Hepatocyte (in vitro differentiated cells): ENCODE measurements at regions not wholly inside any gene's neighbourhood (a gene's known extent, or its start where the extent isn't known, plus 50 kb on each side); places are given as distances from the start of the nearest gene placed in this dataset.

Source experiments
- DNase-seq: peaks from one replicate; pipeline ENCODE4 v3.0.0-alpha.2; 2016; ENCODE audit warnings: low spot score
- H2AFZ ChIP-seq: fragments of 200-600 bp; sonication (generic); 2 replicates; pipeline ENCODE4 v1.6.0; 2016; ENCODE audit warnings: antibody characterized with exemption, mild to moderate bottlenecking
- H3K27ac ChIP-seq: fragments of 200-600 bp; sonication (generic); 2 replicates; pipeline ENCODE4 v1.5.1; 2016; ENCODE audit warnings: mild to moderate bottlenecking
- H3K27me3 ChIP-seq: fragments of 200-600 bp; sonication (generic); 2 replicates; pipeline ENCODE4 v1.6.1; 2016
- H3K36me3 ChIP-seq: fragments of 200-600 bp; sonication (generic); replicated peaks from 2 replicates; pipeline ENCODE4 v1.5.1; 2016; ENCODE audit warnings: low read depth; ENCODE audit not compliant: insufficient read depth
- H3K4me1 ChIP-seq: fragments of 200-600 bp; sonication (generic); 2 replicates; pipeline ENCODE4 v1.5.1; 2016; ENCODE audit warnings: mild to moderate bottlenecking, moderate library complexity; ENCODE audit not compliant: insufficient read depth
- H3K4me2 ChIP-seq: fragments of 200-600 bp; sonication (generic); 2 replicates; pipeline ENCODE4 v1.6.0; 2016
- H3K4me3 ChIP-seq: fragments of 200-600 bp; sonication (generic); 2 replicates; pipeline ENCODE4 v1.5.1; 2016; ENCODE audit warnings: mild to moderate bottlenecking
- H3K79me2 ChIP-seq: fragments of 200-600 bp; sonication (generic); 2 replicates; pipeline ENCODE4 v1.6.0; 2017; ENCODE audit warnings: mild to moderate bottlenecking
- H3K9me2 ChIP-seq: fragments of 200-600 bp; sonication (generic); replicated peaks from 2 replicates; pipeline ENCODE4 v1.6.0; 2017; ENCODE audit warnings: mild to moderate bottlenecking; ENCODE audit not compliant: insufficient read depth
- H3K9me3 ChIP-seq: fragments of 200-600 bp; sonication (generic); 2 replicates; pipeline ENCODE4 v1.5.1; 2016; ENCODE audit warnings: low read depth, mild to moderate bottlenecking
- H4K20me1 ChIP-seq: fragments of 200-600 bp; sonication (generic); 2 replicates; pipeline ENCODE4 v1.6.0; 2016; ENCODE audit warnings: mild to moderate bottlenecking; ENCODE audit not compliant: insufficient read depth, poor library complexity, severe bottlenecking
- EZH2 ChIP-seq: fragments of 200-600 bp; sonication (generic); IDR thresholded peaks from 2 replicates; pipeline ENCODE4 v1.6.1; 2016; ENCODE audit warnings: antibody characterized with exemption, mild to moderate bottlenecking, borderline replicate concordance
- EZH2phosphoT487 ChIP-seq: fragments of 200-600 bp; sonication (generic); IDR thresholded peaks from one replicate; pipeline ENCODE4 v1.6.1; 2018; ENCODE audit warnings: antibody characterized with exemption, mild to moderate bottlenecking, low read depth, moderate library complexity; ENCODE audit not compliant: unreplicated experiment, severe bottlenecking
- WGBS: methylation state at CpG from one replicate; pipeline ENCODE4 v1.1.6; 2016; ENCODE audit warnings: low lambda C conversion rate; ENCODE audit errors: missing lambda C conversion rate; 5-methylcytosine and 5-hydroxymethylcytosine counted together
- TF ChIP-seq, protein P1 (sequence below): fragments of 200-600 bp; sonication (generic); IDR thresholded peaks from 2 replicates; pipeline ENCODE4 v1.5.1; 2016; ENCODE audit warnings: antibody characterized with exemption, mild to moderate bottlenecking; ENCODE audit not compliant: poor library complexity

DNA sequence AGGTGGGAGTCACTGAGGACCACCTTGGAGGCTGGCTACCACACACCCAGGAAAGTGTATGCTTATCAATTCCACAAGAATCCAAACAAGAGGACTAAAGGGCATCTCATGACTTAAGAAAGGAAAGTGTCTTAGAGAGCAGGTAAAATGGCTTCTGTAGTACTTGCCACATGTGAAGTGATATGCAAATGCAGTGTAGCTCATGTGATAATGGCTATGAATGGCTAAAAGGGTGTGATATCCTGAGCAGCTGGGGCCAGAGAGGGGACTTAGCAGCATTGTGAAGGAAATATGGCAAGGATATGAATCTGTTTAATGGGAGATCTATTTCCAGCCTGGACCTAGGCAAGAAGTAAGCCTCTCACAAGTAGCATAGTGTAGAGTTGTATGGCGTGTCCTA is 90.5 kb downstream of the BUB3 start:
- no peaks in the 10 kb centered on the region for H3K9me3 ChIP-seq
- DNase-seq: no peak
- H3K4me2 ChIP-seq: no peak overlapping the region
- H3K27me3 ChIP-seq: no peaks in the 10 kb centered on the region
- H3K4me1 ChIP-seq: no peaks in the 10 kb centered on the region
- no peak overlapping the region for H2AFZ ChIP-seq
- no peaks in the 10 kb centered on the region for H3K36me3 ChIP-seq
- H3K27ac ChIP-seq: no peak overlapping the region
- no peak for TF ChIP-seq EZH2phosphoT487
- no peak for TF ChIP-seq EZH2
- TF ChIP-seq, protein P1, sequence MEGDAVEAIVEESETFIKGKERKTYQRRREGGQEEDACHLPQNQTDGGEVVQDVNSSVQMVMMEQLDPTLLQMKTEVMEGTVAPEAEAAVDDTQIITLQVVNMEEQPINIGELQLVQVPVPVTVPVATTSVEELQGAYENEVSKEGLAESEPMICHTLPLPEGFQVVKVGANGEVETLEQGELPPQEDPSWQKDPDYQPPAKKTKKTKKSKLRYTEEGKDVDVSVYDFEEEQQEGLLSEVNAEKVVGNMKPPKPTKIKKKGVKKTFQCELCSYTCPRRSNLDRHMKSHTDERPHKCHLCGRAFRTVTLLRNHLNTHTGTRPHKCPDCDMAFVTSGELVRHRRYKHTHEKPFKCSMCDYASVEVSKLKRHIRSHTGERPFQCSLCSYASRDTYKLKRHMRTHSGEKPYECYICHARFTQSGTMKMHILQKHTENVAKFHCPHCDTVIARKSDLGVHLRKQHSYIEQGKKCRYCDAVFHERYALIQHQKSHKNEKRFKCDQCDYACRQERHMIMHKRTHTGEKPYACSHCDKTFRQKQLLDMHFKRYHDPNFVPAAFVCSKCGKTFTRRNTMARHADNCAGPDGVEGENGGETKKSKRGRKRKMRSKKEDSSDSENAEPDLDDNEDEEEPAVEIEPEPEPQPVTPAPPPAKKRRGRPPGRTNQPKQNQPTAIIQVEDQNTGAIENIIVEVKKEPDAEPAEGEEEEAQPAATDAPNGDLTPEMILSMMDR: no peak
- H3K9me2 ChIP-seq: no peaks in the 10 kb centered on the region
- H3K79me2 ChIP-seq: no peaks in the 10 kb centered on the region
- 92% methylated on average over 1 of the region's 1 CpG for WGBS
- no peak overlapping the region for H3K4me3 ChIP-seq
- no peaks in the 10 kb centered on the region for H4K20me1 ChIP-seq

DNA sequence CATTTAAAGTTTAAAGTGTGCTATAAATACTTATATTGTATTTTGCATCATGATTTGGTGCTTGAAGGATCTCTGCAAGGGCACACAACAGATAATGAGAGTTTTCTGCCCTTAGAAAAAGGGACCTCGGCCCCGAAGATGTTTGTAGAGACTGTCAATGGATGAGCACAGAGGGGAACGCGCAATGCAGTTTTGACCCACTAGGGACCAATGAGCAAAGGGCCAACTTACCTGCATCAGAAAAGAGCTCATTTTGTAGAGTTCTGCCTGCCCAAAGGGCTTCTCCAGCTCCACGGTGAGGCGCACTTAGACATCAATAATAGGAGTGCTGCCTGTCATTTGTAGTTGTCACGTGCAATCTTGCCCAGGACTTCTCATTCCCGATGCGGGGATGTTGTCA is 91.1 kb downstream of the BUB3 start:
- Histone ChIP-seq H4K20me1 (no peaks in the 10 kb centered on the region), H3K36me3 (no peaks in the 10 kb centered on the region), H3K79me2 (no peaks in the 10 kb centered on the region), H3K27me3 (no peaks in the 10 kb centered on the region), H3K4me1 (no peaks in the 10 kb centered on the region), H3K9me3 (no peaks in the 10 kb centered on the region), H2AFZ (no peak overlapping the region), H3K4me2 (no peak overlapping the region), H3K27ac (no peak overlapping the region), H3K4me3 (no peak overlapping the region), H3K9me2 (no peaks in the 10 kb centered on the region)
- 95% methylated on average over 9 of the region's 9 CpGs for WGBS
- DNase-seq: no peak
- TF ChIP-seq EZH2phosphoT487: no peak
- no peak for TF ChIP-seq EZH2
- TF ChIP-seq, protein P1: no peak

DNA sequence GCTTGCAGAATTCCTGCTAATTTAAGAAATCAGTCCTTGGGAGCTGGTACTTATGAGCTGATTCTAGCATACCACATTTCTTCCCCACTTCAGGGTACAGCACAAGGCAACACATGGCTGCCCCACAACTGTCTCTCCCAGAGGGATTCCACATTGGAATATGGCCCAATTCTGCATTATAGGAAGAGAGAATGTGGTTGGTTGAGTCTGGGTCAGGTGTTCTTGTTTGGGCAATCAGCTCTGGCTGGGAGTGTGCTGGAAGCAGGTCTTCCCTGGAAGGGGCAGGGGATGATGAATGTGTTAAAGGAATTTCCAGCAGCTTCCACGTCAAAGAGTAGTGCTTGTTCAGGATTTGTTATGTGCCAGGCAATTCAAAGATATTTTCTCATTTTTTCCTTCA is 95.7 kb downstream of the BUB3 start:
- no peaks in the 10 kb centered on the region for H3K9me3 ChIP-seq
- no peak overlapping the region for H3K27ac ChIP-seq
- H3K27me3 ChIP-seq: no peaks in the 10 kb centered on the region
- H4K20me1 ChIP-seq: no peaks in the 10 kb centered on the region
- H3K9me2 ChIP-seq: no peaks in the 10 kb centered on the region
- H2AFZ ChIP-seq: no peak overlapping the region
- H3K4me2 ChIP-seq: no peak overlapping the region
- TF ChIP-seq, protein P1: no peak
- no peak for TF ChIP-seq EZH2phosphoT487
- no peak for TF ChIP-seq EZH2
- 50% methylated on average over 1 of the region's 1 CpG for WGBS
- H3K4me3 ChIP-seq: no peak overlapping the region
- no peaks in the 10 kb centered on the region for H3K4me1 ChIP-seq
- DNase-seq: no peak
- no peaks in the 10 kb centered on the region for H3K36me3 ChIP-seq
- H3K79me2 ChIP-seq: no peaks in the 10 kb centered on the region

DNA sequence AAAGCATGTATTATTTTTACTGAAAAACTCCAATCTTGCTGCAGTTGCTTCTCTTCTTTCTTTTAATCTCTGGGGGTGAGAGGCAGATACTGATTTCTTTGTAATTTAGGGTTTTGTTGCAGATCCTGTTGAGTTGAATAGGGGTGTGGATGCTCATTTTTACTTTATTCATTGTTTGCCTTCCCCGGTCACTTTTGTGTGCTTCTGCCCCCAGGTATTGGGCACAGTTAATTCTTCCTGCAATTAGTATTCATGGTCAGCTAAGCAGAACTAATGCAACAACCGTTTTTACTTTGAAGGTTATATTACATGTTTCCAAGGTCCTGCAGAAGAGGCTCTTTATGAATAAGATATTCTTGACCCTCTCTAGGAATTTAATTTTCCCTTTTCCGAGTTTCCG is 96.4 kb downstream of the BUB3 start:
- no peak for DNase-seq
- TF ChIP-seq EZH2 (no peak), EZH2phosphoT487 (no peak)
- TF ChIP-seq, protein P1: no peak
- H3K4me2 ChIP-seq: no peak overlapping the region
- H3K36me3 ChIP-seq: no peaks in the 10 kb centered on the region
- 68% methylated on average over 4 of the region's 4 CpGs for WGBS
- no peak overlapping the region for H2AFZ ChIP-seq
- no peaks in the 10 kb centered on the region for H3K9me2 ChIP-seq
- H3K4me1 ChIP-seq: no peaks in the 10 kb centered on the region
- no peak overlapping the region for H3K27ac ChIP-seq
- H3K79me2 ChIP-seq: no peaks in the 10 kb centered on the region
- H3K27me3 ChIP-seq: no peaks in the 10 kb centered on the region
- no peaks in the 10 kb centered on the region for H4K20me1 ChIP-seq
- H3K4me3 ChIP-seq: no peak overlapping the region
- no peaks in the 10 kb centered on the region for H3K9me3 ChIP-seq
